Activated CD4-positive, alpha-beta T cell treated with anti-CD3 and anti-CD28 coated beads, Interleukin-2, amount 10 ng/mL, durations not matched to agents 7 days and 5 days (primary cell): ENCODE measurements at regions not wholly inside any gene's neighbourhood (a gene's known extent, or its start where the extent isn't known, plus 50 kb on each side); places are given as distances from the start of the nearest gene placed in this dataset.

Source experiments
- CTCF ChIA-PET: fragments of 350-600 bp; sonication (Branson Sonifier 250); formaldehyde crosslinking; loops from one replicate; lab custom pipeline; 2021; ENCODE audit warnings: antibody characterized with exemption; lab: Charles Lee
- POLR2A ChIA-PET: fragments of 350-600 bp; sonication (Branson Sonifier 250); formaldehyde crosslinking; loops from one replicate; lab custom pipeline; 2021; ENCODE audit warnings: antibody characterized with exemption; lab: Charles Lee
- DNase-seq: peaks from one replicate; pipeline ENCODE4 v3.0.0-alpha.2; 2020
- H3K27ac Mint-ChIP-seq: one replicate; pipeline ENCODE4 v1.8.0; 2021; ENCODE audit warnings: mild to moderate bottlenecking, moderate library complexity, mixed read lengths
- H3K27me3 Mint-ChIP-seq: one replicate; pipeline ENCODE4 v1.8.0; 2021; ENCODE audit warnings: mixed read lengths
- H3K36me3 Mint-ChIP-seq: one replicate; pipeline ENCODE4 v1.8.0; 2021; ENCODE audit warnings: low read depth, mixed read lengths
- H3K4me1 Mint-ChIP-seq: one replicate; pipeline ENCODE4 v1.8.0; 2021; ENCODE audit warnings: mixed read lengths
- H3K4me3 Mint-ChIP-seq: one replicate; pipeline ENCODE4 v1.8.0; 2021; ENCODE audit warnings: mild to moderate bottlenecking, moderate library complexity, mixed read lengths
- H3K9me3 Mint-ChIP-seq: one replicate; pipeline ENCODE4 v1.8.0; 2021; ENCODE audit warnings: mixed read lengths

DNA sequence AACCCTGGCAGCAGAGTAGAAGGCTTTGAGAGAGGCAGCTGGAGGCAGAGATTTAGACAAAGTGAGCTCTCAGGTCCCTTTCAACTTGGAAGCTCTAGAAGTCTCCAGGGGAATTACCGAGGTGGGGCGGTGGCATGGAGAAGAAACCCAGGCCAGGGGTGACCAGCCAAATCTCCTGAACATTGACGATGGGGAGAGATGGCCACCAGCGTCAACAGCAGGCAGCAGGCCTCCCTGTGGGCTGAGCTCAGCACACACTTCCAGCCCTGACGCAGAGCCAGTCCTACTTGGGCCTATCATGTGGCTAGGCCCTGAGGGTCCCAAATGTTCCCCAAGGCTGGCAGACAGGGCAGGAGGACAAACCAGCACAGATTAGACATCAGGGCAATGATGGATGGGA, 187.8 kb downstream of the BCOR start:
- ChIA-PET POLR2A (no interaction called here), CTCF (no interaction called here)
- no peaks in the 10 kb centered on the region for H3K9me3 Mint-ChIP-seq
- no peaks in the 10 kb centered on the region for H3K27me3 Mint-ChIP-seq
- H3K36me3 Mint-ChIP-seq = no peaks in the 10 kb centered on the region
- no peak overlapping the region for H3K27ac Mint-ChIP-seq
- no peak overlapping the region for H3K4me3 Mint-ChIP-seq
- H3K4me1 Mint-ChIP-seq = no peaks in the 10 kb centered on the region
- DNase-seq = no peak

DNA sequence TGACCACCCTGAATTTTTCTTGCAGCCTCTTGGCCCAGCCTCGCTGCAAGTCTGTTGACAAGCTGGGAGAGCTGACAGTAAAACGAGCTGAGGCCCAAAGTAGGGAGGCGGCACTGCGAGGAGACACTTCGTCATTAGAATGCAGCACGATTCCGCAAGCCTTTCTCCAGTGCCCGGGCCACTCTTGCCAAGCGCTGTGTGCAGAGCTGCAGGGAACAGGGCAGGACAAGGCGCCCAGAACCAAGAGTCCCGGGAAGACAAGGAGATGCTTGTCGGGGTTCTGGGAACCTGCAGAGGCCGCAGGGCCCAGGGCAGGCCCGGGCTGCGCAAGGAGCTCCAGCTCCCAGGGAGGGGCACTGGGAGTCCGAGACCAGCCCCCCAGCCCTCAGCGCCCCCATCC, 187.1 kb downstream of the BCOR start:
- Mint-ChIP-seq H3K27me3 (no peaks in the 10 kb centered on the region), H3K4me1 (no peaks in the 10 kb centered on the region), H3K4me3 (no peak overlapping the region), H3K9me3 (no peaks in the 10 kb centered on the region), H3K36me3 (no peaks in the 10 kb centered on the region), H3K27ac (no peak overlapping the region)
- ChIA-PET CTCF (no interaction called here), POLR2A (no interaction called here)
- DNase-seq = no peak

DNA sequence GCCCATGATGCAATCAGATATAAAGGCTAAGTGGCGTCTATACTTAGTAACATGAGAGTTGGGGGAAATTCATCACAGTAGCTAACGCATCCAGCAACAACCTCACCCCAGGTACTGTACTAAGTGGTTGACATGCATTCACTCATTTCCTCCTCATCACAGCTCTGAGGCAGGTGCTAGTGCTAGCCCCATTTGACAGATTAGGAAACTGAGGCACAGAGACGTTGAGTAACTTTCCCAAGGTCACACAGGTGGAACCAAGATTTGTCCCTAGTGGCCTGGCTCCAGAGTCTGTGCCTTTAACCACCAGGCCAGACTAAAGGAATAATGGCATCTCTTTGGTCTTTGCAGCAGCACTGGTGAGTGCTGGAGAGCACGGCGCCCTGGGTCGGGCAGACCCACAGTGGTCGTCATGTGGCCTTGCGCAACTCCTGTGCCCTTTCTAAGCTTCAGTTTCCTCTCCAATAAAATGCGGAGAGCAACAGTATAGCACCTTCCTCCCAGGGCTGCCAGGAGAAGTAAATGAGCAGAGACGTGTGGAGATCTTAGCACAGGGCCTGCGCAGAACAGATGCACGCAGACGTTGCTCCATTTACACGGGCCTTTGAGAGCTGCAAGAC, 186.4 kb downstream of the BCOR start:
- H3K9me3 Mint-ChIP-seq = no peaks in the 10 kb centered on the region
- no peaks in the 10 kb centered on the region for H3K27me3 Mint-ChIP-seq
- no peaks in the 10 kb centered on the region for H3K36me3 Mint-ChIP-seq
- no peak for DNase-seq
- no peaks in the 10 kb centered on the region for H3K4me1 Mint-ChIP-seq
- CTCF ChIA-PET = interaction anchor here (1.2 kb wide), 1 partner anchor 13 kb away, joined by 3 read pairs; no protein-coding TSS in a partner anchor
- H3K4me3 Mint-ChIP-seq = no peak overlapping the region
- POLR2A ChIA-PET = no interaction called here
- H3K27ac Mint-ChIP-seq = no peak overlapping the region

- no peak overlapping the region for H3K27ac Mint-ChIP-seq
- no peaks in the 10 kb centered on the region for H3K9me3 Mint-ChIP-seq
- no peaks in the 10 kb centered on the region for H3K27me3 Mint-ChIP-seq
- H3K4me1 Mint-ChIP-seq = no peaks in the 10 kb centered on the region
- no peak for DNase-seq
- ChIA-PET POLR2A (no interaction called here), CTCF (interaction anchor here (0.7 to 1.2 kb wide), 2 partner anchors 12 to 15 kb away, joined by 3 read pairs; no protein-coding TSS in a partner anchor)
- no peak overlapping the region for H3K4me3 Mint-ChIP-seq
- H3K36me3 Mint-ChIP-seq = no peaks in the 10 kb centered on the region
Measured at GRCh38 chrX:39912126-39912525, 185.6 kb downstream of the BCOR start.

DNA sequence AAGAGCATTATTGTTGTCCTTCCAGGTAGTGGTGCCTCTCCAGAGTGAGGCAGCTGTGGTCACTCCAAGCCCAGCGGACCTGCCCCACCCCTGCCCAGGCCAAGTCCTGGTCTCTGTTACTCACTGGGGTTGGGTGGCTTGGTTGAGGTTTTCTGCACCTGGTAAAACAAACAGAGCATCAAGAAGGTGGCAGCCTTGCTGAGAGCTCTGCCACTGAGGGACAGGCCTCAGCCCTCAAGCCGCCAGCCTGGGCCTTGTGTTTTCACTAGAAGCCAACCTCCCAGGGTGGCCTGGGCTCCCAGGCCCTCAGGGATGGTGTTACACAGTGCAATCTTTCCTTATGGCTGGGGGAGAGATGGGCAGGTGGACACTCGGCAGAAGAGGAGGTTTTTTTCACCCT, 182.7 kb downstream of the BCOR start:
- Mint-ChIP-seq H3K36me3 (no peaks in the 10 kb centered on the region), H3K4me3 (no peak overlapping the region), H3K27me3 (no peaks in the 10 kb centered on the region), H3K27ac (no peak overlapping the region), H3K9me3 (no peaks in the 10 kb centered on the region), H3K4me1 (no peaks in the 10 kb centered on the region)
- POLR2A ChIA-PET = no interaction called here
- no peak for DNase-seq
- CTCF ChIA-PET = no interaction called here

- POLR2A ChIA-PET = no interaction called here
- DNase-seq = no peak
- no peaks in the 10 kb centered on the region for H3K4me1 Mint-ChIP-seq
- CTCF ChIA-PET = no interaction called here
- no peaks in the 10 kb centered on the region for H3K27me3 Mint-ChIP-seq
- H3K4me3 Mint-ChIP-seq = no peak overlapping the region
- no peak overlapping the region for H3K27ac Mint-ChIP-seq
- no peaks in the 10 kb centered on the region for H3K9me3 Mint-ChIP-seq
- no peaks in the 10 kb centered on the region for H3K36me3 Mint-ChIP-seq
Measured at GRCh38 chrX:39915596-39915995, 182.2 kb downstream of the BCOR start.

- Mint-ChIP-seq H3K36me3 (no peaks in the 10 kb centered on the region), H3K27me3 (no peaks in the 10 kb centered on the region), H3K27ac (no peak overlapping the region), H3K9me3 (no peaks in the 10 kb centered on the region), H3K4me3 (no peak overlapping the region), H3K4me1 (no peaks in the 10 kb centered on the region)
- ChIA-PET POLR2A (no interaction called here), CTCF (interaction anchor here (1.0 kb wide), 1 partner anchor 10 kb away, joined by 3 read pairs; no protein-coding TSS in a partner anchor)
- DNase-seq = no peak
Measured at GRCh38 chrX:39921838-39922237, 175.9 kb downstream of the BCOR start.

DNA sequence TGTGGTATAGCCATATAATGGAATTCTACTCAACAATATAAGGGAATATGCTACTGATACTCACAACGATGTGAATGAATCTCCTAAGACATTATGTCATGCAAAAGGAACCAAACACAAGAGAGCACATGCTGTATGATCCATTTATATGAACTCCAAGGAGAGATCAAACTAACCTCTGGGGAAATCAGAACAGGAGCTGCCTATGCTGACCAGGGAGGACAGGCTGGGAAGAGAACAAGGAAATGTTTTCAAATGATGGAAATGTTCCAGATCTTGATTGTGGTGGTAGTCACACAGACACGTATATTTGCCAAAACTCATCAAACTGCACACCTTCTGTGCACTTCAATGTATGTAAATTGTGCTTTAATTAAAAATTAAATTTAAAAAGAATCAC, 175.3 kb downstream of the BCOR start:
- POLR2A ChIA-PET = no interaction called here
- no peak overlapping the region for H3K4me3 Mint-ChIP-seq
- H3K9me3 Mint-ChIP-seq = no peaks in the 10 kb centered on the region
- H3K4me1 Mint-ChIP-seq = no peaks in the 10 kb centered on the region
- H3K36me3 Mint-ChIP-seq = no peaks in the 10 kb centered on the region
- CTCF ChIA-PET = no interaction called here
- no peak overlapping the region for H3K27ac Mint-ChIP-seq
- H3K27me3 Mint-ChIP-seq = no peaks in the 10 kb centered on the region
- no peak for DNase-seq

GRCh38 chrX:39922926-39923325, 174.8 kb downstream of the BCOR start:
- Mint-ChIP-seq H3K27ac (no peak overlapping the region), H3K36me3 (no peaks in the 10 kb centered on the region), H3K27me3 (no peaks in the 10 kb centered on the region), H3K9me3 (no peaks in the 10 kb centered on the region), H3K4me1 (no peaks in the 10 kb centered on the region), H3K4me3 (no peak overlapping the region)
- ChIA-PET POLR2A (no interaction called here), CTCF (no interaction called here)
- no peak for DNase-seq

DNA sequence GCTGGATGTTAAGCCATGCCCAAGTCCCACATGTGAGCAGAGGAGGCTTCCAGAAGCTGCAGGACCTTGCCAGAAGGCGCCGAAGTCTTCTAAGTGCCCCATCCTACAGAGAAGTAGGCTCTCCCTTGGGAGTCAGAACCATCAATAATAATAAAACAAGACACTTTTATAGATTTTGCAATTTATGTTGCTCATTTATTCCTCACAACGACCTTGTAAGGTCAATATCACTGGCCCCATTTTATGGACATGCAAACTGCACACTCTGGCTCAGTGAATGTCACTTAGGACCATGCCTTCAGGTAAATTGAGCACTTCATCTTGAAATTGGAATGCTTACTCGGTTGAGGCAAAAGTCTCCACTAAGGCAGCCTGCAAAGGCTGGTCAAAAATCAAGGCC, 170.4 kb downstream of the BCOR start:
- no peaks in the 10 kb centered on the region for H3K4me1 Mint-ChIP-seq
- POLR2A ChIA-PET = no interaction called here
- H3K36me3 Mint-ChIP-seq = no peaks in the 10 kb centered on the region
- no peaks in the 10 kb centered on the region for H3K9me3 Mint-ChIP-seq
- no peak overlapping the region for H3K27ac Mint-ChIP-seq
- no peak for DNase-seq
- CTCF ChIA-PET = no interaction called here
- H3K27me3 Mint-ChIP-seq = no peaks in the 10 kb centered on the region
- no peak overlapping the region for H3K4me3 Mint-ChIP-seq

DNA sequence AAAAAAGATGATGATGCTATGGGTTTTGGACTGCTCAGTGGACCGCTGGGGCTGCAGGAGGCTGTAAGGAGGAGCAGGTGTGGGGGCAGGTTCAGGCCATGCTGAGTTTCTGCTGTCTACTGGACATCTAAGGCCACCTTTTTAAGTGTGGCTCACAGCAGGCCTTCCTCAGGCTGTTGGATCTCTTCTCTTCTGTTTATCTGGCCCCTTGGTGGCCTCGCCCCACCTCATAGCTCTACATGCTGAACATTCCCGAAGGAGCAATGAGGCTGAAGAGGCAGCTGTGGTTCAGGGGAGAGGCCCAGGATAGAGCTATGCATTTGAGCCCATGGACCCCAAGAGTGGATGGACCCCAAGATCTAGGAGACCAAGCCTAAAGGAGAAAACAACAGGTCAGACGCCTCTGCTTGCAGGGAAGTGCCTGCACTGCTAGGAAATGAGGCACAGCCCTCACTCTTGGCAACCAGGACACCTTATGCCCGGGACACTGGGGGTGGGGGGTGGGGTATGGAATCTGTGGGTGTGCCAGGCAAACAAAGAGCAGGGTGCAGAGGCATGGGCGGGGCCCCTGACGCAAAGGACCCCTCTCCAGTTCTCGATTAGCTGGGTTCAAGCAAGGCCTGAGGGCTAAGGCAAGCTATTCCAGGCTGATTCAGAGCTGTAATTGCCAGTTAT, 168.9 kb downstream of the BCOR start:
- no peak for DNase-seq
- no peaks in the 10 kb centered on the region for H3K36me3 Mint-ChIP-seq
- ChIA-PET POLR2A (no interaction called here), CTCF (interaction anchor here (0.6 to 0.7 kb wide), 2 partner anchors 154 to 329 kb away, joined by 3 read pairs; no protein-coding TSS in a partner anchor)
- H3K9me3 Mint-ChIP-seq = no peaks in the 10 kb centered on the region
- peak overlapping the region; percentile 19 for H3K27ac Mint-ChIP-seq
- H3K27me3 Mint-ChIP-seq = no peaks in the 10 kb centered on the region
- H3K4me3 Mint-ChIP-seq = no peak overlapping the region
- no peaks in the 10 kb centered on the region for H3K4me1 Mint-ChIP-seq

- Mint-ChIP-seq H3K4me1 (no peaks in the 10 kb centered on the region), H3K27me3 (no peaks in the 10 kb centered on the region), H3K4me3 (no peak overlapping the region), H3K9me3 (no peaks in the 10 kb centered on the region), H3K36me3 (no peaks in the 10 kb centered on the region), H3K27ac (no peak overlapping the region)
- ChIA-PET CTCF (interaction anchor here (1.5 kb wide), 1 partner anchor 42 kb away, joined by 3 read pairs; no protein-coding TSS in a partner anchor), POLR2A (no interaction called here)
- no peak for DNase-seq
Measured at GRCh38 chrX:39929379-39930025, 168.3 kb downstream of the BCOR start.

DNA sequence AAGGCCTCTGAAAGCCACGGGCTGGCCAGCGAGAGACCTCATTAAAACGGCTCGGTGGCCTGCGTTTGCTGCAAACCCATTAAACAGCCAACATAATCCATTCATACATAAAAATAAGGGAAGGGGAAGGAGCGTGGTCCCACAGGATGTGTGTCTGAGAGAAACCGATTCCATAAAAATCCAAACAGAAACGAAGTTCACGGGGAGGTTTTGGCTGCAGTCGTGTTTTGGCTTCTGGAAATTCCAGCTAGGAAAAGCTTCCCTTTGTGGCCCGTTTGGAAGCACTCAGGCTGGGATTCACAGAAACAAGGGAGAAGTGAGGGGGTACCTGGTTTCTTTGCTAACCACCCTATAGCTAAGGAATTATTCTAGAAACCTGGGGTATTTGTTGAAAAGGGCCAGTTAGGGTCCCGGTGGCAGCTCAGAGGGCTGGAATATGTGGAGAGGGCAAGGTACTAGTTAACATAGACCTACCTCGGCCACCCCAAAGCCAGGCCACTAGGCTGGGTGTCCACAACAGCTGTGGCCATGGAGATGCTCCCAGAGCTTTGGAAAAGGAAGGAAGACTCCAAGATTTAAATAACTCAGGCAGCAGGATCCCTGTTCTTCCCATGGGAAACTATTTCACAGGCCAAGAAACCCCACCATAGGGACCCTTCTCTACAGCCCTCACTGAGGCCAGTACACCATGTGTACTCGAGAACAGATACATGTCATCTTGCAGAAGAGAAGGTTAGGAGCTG, 166.8 kb downstream of the BCOR start:
- no peaks in the 10 kb centered on the region for H3K36me3 Mint-ChIP-seq
- H3K27ac Mint-ChIP-seq = no peak overlapping the region
- H3K27me3 Mint-ChIP-seq = no peaks in the 10 kb centered on the region
- no peaks in the 10 kb centered on the region for H3K9me3 Mint-ChIP-seq
- no peaks in the 10 kb centered on the region for H3K4me1 Mint-ChIP-seq
- POLR2A ChIA-PET = no interaction called here
- no peak overlapping the region for H3K4me3 Mint-ChIP-seq
- CTCF ChIA-PET = interaction anchor here (0.7 to 1.5 kb wide), 3 partner anchors 9 to 41 kb away, joined by 3 read pairs; no protein-coding TSS in a partner anchor
- no peak for DNase-seq
